Heart left ventricle (tissue), 13 donors: ENCODE measurements at regions not wholly inside any gene's neighbourhood (a gene's known extent, or its start where the extent isn't known, plus 50 kb on each side); places are given as distances from the start of the nearest gene placed in this dataset.

Experiments used
- CTCF ChIP-seq, 12 donors: fragments of 200-600 bp; sonication (generic) in 4 of 12; IDR thresholded peaks; one replicate each; pipeline versions ENCODE4 v1.5.0 to v1.8.0; 2018 to 2022; ENCODE audit warnings: antibody characterized with exemption in 12 of 12, mild to moderate bottlenecking in 5 of 12
- POLR2A ChIP-seq, 2 donors: fragments of 450-650 bp; IDR thresholded peaks; one replicate each; pipeline ENCODE4 v1.6.1; 2017; ENCODE audit warnings: antibody characterized with exemption in 2 of 2, mild to moderate bottlenecking in 2 of 2, moderate library complexity in 2 of 2
- donor health status: ischemic (EF 13 %, LVEDD 7.1; RV severe dilation, severe dysfunction).
- donor health status: DM: no; HTN: yes; CAD: no.
- donor health status: DM: no; HTN: no; CAD: no.
- donor health status: ischemic (EF 25% LVEDD 6.9; RV normal size, moderate dysfunction).
- donor health status: ischemic (EF 25% LVEDD 5.7; RV mildly dilated, moderate dysfunction).
- donor health status: ischemic (EF 35%, LVEDD 5.7; RV mildly dilated, moderate dysfunction).
- donor health status: nonischemic (EF 11% LVEDD 7.7; RV severe dilation, severe dysfunction).
- donor health status: DM: yes; HTN: yes; CAD: no.
- donor health status: PGD.
- donor health status: ischemic (EF 29% LVEDD 5.4; RV normal size, mild dysfunction).
- donor health status: nonischemic (EF 23%, LVEDD 6.1; RV moderate dilation, normal function).

- TF ChIP-seq POLR2A (IDR thresholded peaks at IDR 0.05): no peak
- TF ChIP-seq CTCF (IDR thresholded peaks at IDR 0.05): no peak
Measured at GRCh38 chr6:62612471-62612870, 326.4 kb upstream of the KHDRBS2 start.
